ENCODE measurements at regions not wholly inside any gene's neighbourhood (a gene's known extent, or its start where the extent isn't known, plus 50 kb on each side); places are given as distances from the start of the nearest gene placed in this dataset.

- no peak overlapping the region for H3K18ac ChIP-seq (ENCODE audit: insufficient read length, low read depth, low read length)
- H4K5ac ChIP-seq (ENCODE audit: insufficient read length, low read depth, low read length), result no peak overlapping the region
- H3K14ac ChIP-seq (ENCODE audit: insufficient read depth, low read length), result no peak overlapping the region
- Mint-ChIP-seq H3K4me1 (peaks cover 12 to 15% of the 10 kb centered on the region in 2 experiments), H3K36me3 (ENCODE audit: insufficient read depth in 1 of 3, low read depth in 3 of 3) (0 out of 7 replicates have a peak, but pooled peaks cover 0 to 2% (median 0%) of the 10 kb centered on the region in 3 experiments), H3K27ac (no peak overlapping the region), H3K9me3 (no peaks in the 10 kb centered on the region), H3K4me3 (no peak overlapping the region), H3K27me3 (ENCODE audit: low read depth) (peaks cover 9% of the 10 kb centered on the region)
- H2BK5ac ChIP-seq (ENCODE audit: insufficient read length, low read length), result no peak overlapping the region
- no peak overlapping the region for H3K4ac ChIP-seq (ENCODE audit: low read depth, low read length)
- H4K91ac ChIP-seq (ENCODE audit: insufficient read length, low read depth, low read length), result no peak overlapping the region
- H2AFZ ChIP-seq (ENCODE audit: low read length), result no peak overlapping the region
- H2AK5ac ChIP-seq (ENCODE audit: insufficient read length, low read length), result no peak overlapping the region
- no peak overlapping the region for H3K23ac ChIP-seq (ENCODE audit: insufficient read length, low read depth, low read length)
- H3T11ph ChIP-seq (ENCODE audit: low read length), result no peak overlapping the region
- no peak overlapping the region for H4K8ac ChIP-seq (replicated peaks; ENCODE audit: insufficient read length, low read depth, low read length)
- no peak overlapping the region for H3K56ac ChIP-seq (ENCODE audit: insufficient read length, low read depth, low read length)
- no peak overlapping the region for H3K27ac ChIP-seq (ENCODE audit: insufficient read length, low read depth, low read length)
- peaks cover 3% of the 10 kb centered on the region; the same call in 1 of the 2 replicates for H3K4me1 ChIP-seq (ENCODE audit: insufficient read depth, low read length)
- no peak overlapping the region for H3K9ac ChIP-seq (ENCODE audit: extremely low read depth, insufficient read length, low read length)
- H2BK12ac ChIP-seq (ENCODE audit: insufficient read length, low read depth, low read length), result no peak overlapping the region
- no peaks in the 10 kb centered on the region for H3K79me1 ChIP-seq (ENCODE audit: insufficient read depth, low read depth, low read length, poor library complexity, severe bottlenecking)
- H4K20me1 ChIP-seq (ENCODE audit: control insufficient read depth, insufficient read depth, insufficient read length), result no peaks in the 10 kb centered on the region
- no peak for DNase-seq
- no peak for TF ChIP-seq CTCF (conservative IDR thresholded peaks at IDR 0.05)
- no peak overlapping the region for H2BK120ac ChIP-seq (ENCODE audit: low read depth, low read length, poor library complexity, severe bottlenecking)
- no peaks in the 10 kb centered on the region for H3K23me2 ChIP-seq (ENCODE audit: insufficient read length, low read depth, low read length, poor library complexity, severe bottlenecking)
- no peak overlapping the region for H2BK15ac ChIP-seq (ENCODE audit: low read depth, low read length)
- H3K27me3 ChIP-seq (ENCODE audit: insufficient read depth, low read length), result no peaks in the 10 kb centered on the region
- no peak overlapping the region for H3K4me2 ChIP-seq (ENCODE audit: insufficient read depth, insufficient read length, low read length)
- no peaks in the 10 kb centered on the region for H3K9me3 ChIP-seq (ENCODE audit: control insufficient read depth, low read depth, low read length)
- no peak overlapping the region for H2BK20ac ChIP-seq (ENCODE audit: low read depth, low read length, poor library complexity, severe bottlenecking)
- no CpG with 5 or more reads among the region's 2 CpGs for WGBS (ENCODE audit: extremely low coverage, insufficient read length, low lambda C conversion rate)
- H3K79me2 ChIP-seq (ENCODE audit: insufficient read depth, low read length), result no peaks in the 10 kb centered on the region
Measured at GRCh38 chr1:115546846-115547245, 94.9 kb upstream of the VANGL1 start.

Measured in H9 (cell line).